Upper lobe of left lung (tissue), 4 donors: ENCODE measurements at regions not wholly inside any gene's neighbourhood (a gene's known extent, or its start where the extent isn't known, plus 50 kb on each side); places are given as distances from the start of the nearest gene placed in this dataset.

Experiments used
- CTCF ChIP-seq, 6 experiments: fragments of 450-650 bp in 4 of 6; fragments of 200-600 bp in 2 of 6; sonication (generic) in 2 of 6; IDR thresholded peaks; one replicate each; pipeline ENCODE4 v1.5.1; 2016 to 2019; ENCODE audit warnings: antibody characterized with exemption in 6 of 6
- EP300 ChIP-seq, 4 donors: sonication (generic); formaldehyde crosslinking; IDR thresholded peaks; one replicate each; pipeline ENCODE4 v1.5.1; 2017; ENCODE audit warnings: antibody characterized with exemption in 4 of 4, control low read depth in 2 of 4
- POLR2A ChIP-seq, 4 donors: fragments of 450-650 bp; IDR thresholded peaks; one replicate each; pipeline ENCODE4 v1.5.1; 2016 to 2017; ENCODE audit warnings: antibody characterized with exemption in 4 of 4, mild to moderate bottlenecking in 2 of 4
- POLR2AphosphoS5 ChIP-seq, 2 donors: sonication (generic); formaldehyde crosslinking; IDR thresholded peaks; one replicate each; pipeline ENCODE4 v1.5.1; 2017; ENCODE audit warnings: antibody characterized with exemption in 2 of 2

DNA sequence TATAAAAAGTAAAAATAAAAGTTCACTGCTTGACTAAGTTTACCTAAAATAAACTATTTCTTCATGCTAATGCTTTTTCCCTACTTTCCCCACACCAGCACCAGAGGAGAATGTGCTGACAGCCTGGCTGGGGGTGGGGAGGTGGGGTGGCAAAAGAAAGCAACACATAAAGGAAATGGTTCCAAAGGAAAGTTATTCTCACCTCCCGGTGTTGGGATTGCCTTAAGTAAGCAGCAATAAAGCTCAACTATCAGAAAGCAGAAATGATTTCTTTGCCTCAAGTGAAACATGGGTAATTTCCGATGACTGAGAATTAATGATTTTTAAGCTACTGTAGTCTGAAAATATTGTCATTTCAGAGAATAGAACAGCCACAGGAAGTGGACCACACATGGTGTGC lies 84.5 kb upstream of the DKK2 start:
- no peak for TF ChIP-seq EP300 (IDR thresholded peaks at IDR 0.05)
- TF ChIP-seq CTCF (IDR thresholded peaks at IDR 0.05): no peak
- TF ChIP-seq POLR2AphosphoS5 (IDR thresholded peaks at IDR 0.05): no peak
- TF ChIP-seq POLR2A (IDR thresholded peaks at IDR 0.05): no peak
